ENCODE measurements at regions not wholly inside any gene's neighbourhood (a gene's known extent, or its start where the extent isn't known, plus 50 kb on each side); places are given as distances from the start of the nearest gene placed in this dataset.

DNA sequence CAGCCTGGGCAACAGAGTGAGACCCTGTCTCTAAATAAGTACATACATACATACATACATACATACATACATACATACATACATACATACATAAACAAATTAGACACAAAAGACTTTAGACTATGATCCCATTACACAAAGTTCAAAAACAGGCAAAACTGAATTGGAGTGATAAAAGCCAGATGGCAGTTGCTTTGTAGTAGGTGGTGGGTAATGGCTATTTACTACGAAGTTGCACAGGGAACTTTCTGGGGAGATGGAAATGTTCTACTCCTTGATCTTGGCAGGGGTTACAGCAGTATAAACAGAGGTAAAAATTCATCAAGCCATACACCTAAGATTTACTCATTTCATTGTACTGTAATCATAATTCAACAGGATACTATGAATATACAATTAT, 63.7 kb upstream of the HRH1 start:
- Histone ChIP-seq H3K9ac (ENCODE audit: control insufficient read depth, insufficient read depth, low read length) (no peak overlapping the region), H3K4me2 (ENCODE audit: control insufficient read depth, insufficient read depth) (no peak overlapping the region), H2AFZ (ENCODE audit: control insufficient read depth, low read depth, low read length) (no peak overlapping the region), H3K4me3 (no peak overlapping the region), H3K4me1 (ENCODE audit: control insufficient read depth, insufficient read depth, low read length) (no peaks in the 10 kb centered on the region), H3K36me3 (ENCODE audit: control insufficient read depth in 2 of 2, insufficient read depth in 2 of 2, low read length in 1 of 2) (no peaks in the 10 kb centered on the region), H3K79me2 (ENCODE audit: control insufficient read depth, insufficient read depth, low read length) (no peaks in the 10 kb centered on the region), H3K9me3 (replicated peaks; ENCODE audit: control insufficient read depth, insufficient read depth, low read length) (no peaks in the 10 kb centered on the region), H3K27ac (ENCODE audit: control insufficient read depth, insufficient read depth) (no peak overlapping the region), H4K20me1 (ENCODE audit: control insufficient read depth, insufficient read depth) (no peaks in the 10 kb centered on the region), H3K27me3 (replicated peaks in 1 of 2; ENCODE audit: control insufficient read depth in 2 of 2, insufficient read depth in 2 of 2, low read length in 1 of 2) (peaks cover 0 to 2% of the 10 kb centered on the region in 2 experiments; a peak in 2 of 4 replicates)
- BruUV-seq (replicated peaks), result no TSS peak
- RAD21 ChIA-PET (ENCODE audit: unreplicated experiment), result no interaction called here
- SMC1A ChIA-PET (ENCODE audit: uncharacterized antibody, unreplicated experiment), result no interaction called here
- ATAC-seq, result no peak
- no peak for TF ChIP-seq ZBED1 (IDR thresholded peaks at IDR 0.05; ENCODE audit: borderline replicate concordance)
- TF ChIP-seq, protein P1, sequence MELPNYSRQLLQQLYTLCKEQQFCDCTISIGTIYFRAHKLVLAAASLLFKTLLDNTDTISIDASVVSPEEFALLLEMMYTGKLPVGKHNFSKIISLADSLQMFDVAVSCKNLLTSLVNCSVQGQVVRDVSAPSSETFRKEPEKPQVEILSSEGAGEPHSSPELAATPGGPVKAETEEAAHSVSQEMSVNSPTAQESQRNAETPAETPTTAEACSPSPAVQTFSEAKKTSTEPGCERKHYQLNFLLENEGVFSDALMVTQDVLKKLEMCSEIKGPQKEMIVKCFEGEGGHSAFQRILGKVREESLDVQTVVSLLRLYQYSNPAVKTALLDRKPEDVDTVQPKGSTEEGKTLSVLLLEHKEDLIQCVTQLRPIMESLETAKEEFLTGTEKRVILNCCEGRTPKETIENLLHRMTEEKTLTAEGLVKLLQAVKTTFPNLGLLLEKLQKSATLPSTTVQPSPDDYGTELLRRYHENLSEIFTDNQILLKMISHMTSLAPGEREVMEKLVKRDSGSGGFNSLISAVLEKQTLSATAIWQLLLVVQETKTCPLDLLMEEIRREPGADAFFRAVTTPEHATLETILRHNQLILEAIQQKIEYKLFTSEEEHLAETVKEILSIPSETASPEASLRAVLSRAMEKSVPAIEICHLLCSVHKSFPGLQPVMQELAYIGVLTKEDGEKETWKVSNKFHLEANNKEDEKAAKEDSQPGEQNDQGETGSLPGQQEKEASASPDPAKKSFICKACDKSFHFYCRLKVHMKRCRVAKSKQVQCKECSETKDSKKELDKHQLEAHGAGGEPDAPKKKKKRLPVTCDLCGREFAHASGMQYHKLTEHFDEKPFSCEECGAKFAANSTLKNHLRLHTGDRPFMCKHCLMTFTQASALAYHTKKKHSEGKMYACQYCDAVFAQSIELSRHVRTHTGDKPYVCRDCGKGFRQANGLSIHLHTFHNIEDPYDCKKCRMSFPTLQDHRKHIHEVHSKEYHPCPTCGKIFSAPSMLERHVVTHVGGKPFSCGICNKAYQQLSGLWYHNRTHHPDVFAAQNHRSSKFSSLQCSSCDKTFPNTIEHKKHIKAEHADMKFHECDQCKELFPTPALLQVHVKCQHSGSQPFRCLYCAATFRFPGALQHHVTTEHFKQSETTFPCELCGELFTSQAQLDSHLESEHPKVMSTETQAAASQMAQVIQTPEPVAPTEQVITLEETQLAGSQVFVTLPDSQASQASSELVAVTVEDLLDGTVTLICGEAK (IDR thresholded peaks at IDR 0.05; ENCODE audit: borderline replicate concordance), result no peak
- TF ChIP-seq TBL1XR1 (IDR thresholded peaks at IDR 0.05; ENCODE audit: low read depth, low read length), result no peak
- TF ChIP-seq STAT3 (IDR thresholded peaks at IDR 0.05; ENCODE audit: low read depth, low read length), result no peak
- no peak for TF ChIP-seq MEF2B (IDR thresholded peaks at IDR 0.05; ENCODE audit: partially characterized antibody, poor library complexity, severe bottlenecking)
- DNase-seq (ENCODE audit: low read depth, low spot score), result no peak
- in situ Hi-C loops (cut with MboI), result no loop called here
- no peak for FAIRE-seq
- POLR2A ChIA-PET, result no interaction called here
- CTCF ChIA-PET, result no interaction called here
- intact Hi-C loops (cut with micrococcal nuclease; ENCODE audit: unreplicated experiment), result no loop called here
- 0% methylated on average over 1 of the region's 1 CpG for WGBS (ENCODE audit: insufficient coverage, insufficient replicate concordance, low lambda C conversion rate, missing lambda C conversion rate)
